K562 (cell line): ENCODE measurements at regions not wholly inside any gene's neighbourhood (a gene's known extent, or its start where the extent isn't known, plus 50 kb on each side); places are given as distances from the start of the nearest gene placed in this dataset.
"Not testable (repeated sequence)": the region's sequence is repeated elsewhere in the genome, so short reads cannot be mapped to it uniquely, and the experiment has no call there.

Experiments
- ATAC-seq: fragments of 200-7000 bp; cut with Tn5 transposase; 3 replicates; pipeline ENCODE4 v1.9.1; 2020; ENCODE audit warnings: moderate library complexity
- BruUV-seq: library from RNA; stranded (reverse); fragments of 400-500 nt; replicated peaks from 2 replicates; lab custom pipeline; 2021; lab: Mats Ljungman, UMichigan
- CTCF ChIA-PET: fragments of 300-600 bp; formaldehyde crosslinking; extraction: SDS; loops from one replicate; lab custom pipeline; 2021; ENCODE audit warnings: low intra/inter-chr PET ratio; lab: Yijun Ruan, JAX
- POLR2A ChIA-PET: fragments of 300-600, 350-650 bp; sonication (Branson Sonifier 250); formaldehyde crosslinking; extraction: SDS; loops from one replicate; lab custom pipeline; 2021; ENCODE audit warnings: antibody characterized with exemption, inconsistent platforms; lab: Yijun Ruan, JAX
- DNase-seq, 4 experiments: peaks; one replicate each; pipeline versions ENCODE4 v3.0.0 to v3.0.0-alpha.2; 2011 to 2018; ENCODE audit warnings: low spot score in 3 of 4, mixed read lengths in 3 of 4; ENCODE audit errors: extremely low read depth in 1 of 4
- FAIRE-seq: peaks from 2 replicates; lab custom pipeline; 2011; peaks lifted over from hg19 to GRCh38; lab: Jason Lieb, UNC
- H2AFZ ChIP-seq: 2 replicates; pipeline ENCODE4 v1.6.0; 2011; ENCODE audit warnings: low read depth, low read length, control low read depth, inconsistent platforms
- H3K27ac ChIP-seq: fragments of 200-600 bp; 3 replicates; pipeline ENCODE4 v1.8.0; 2011; ENCODE audit warnings: low read depth, mild to moderate bottlenecking, control low read depth, inconsistent platforms, low read length, moderate library complexity, mixed read lengths; ENCODE audit errors: extremely low read depth
- H3K27me3 ChIP-seq, 2 experiments: fragments of 300-600 bp in 1 of 2; 2 replicates in 1 of 2; 3 replicates in 1 of 2; pipeline versions ENCODE4 v1.6.0 to v1.8.0; 2011; ENCODE audit warnings: inconsistent platforms in 2 of 2, low read length in 2 of 2, mild to moderate bottlenecking in 1 of 2, mixed read lengths in 1 of 2, moderate library complexity in 1 of 2; ENCODE audit not compliant: control insufficient read depth in 2 of 2, insufficient read depth in 2 of 2
- H3K36me3 ChIP-seq: fragments of 300-600 bp; 3 replicates; pipeline ENCODE4 v1.8.0; 2011; ENCODE audit warnings: mild to moderate bottlenecking, low read length, inconsistent platforms; ENCODE audit not compliant: control insufficient read depth, insufficient read depth
- H3K4me1 ChIP-seq, 2 experiments: fragments of 200-600 bp in 1 of 2; replicated peaks in 1 of 2; 2 replicates in 1 of 2; 3 replicates in 1 of 2; pipeline versions ENCODE4 v1.5.1 to v1.8.0; 2011; ENCODE audit warnings: inconsistent platforms in 2 of 2, low read length in 2 of 2, mild to moderate bottlenecking in 1 of 2, mixed read lengths in 1 of 2, moderate library complexity in 1 of 2; ENCODE audit not compliant: control insufficient read depth in 2 of 2, insufficient read depth in 2 of 2
- H3K4me2 ChIP-seq: 2 replicates; pipeline ENCODE4 v1.6.1; 2011; ENCODE audit warnings: low read length, control low read depth, inconsistent platforms, mixed read lengths; ENCODE audit not compliant: insufficient read depth
- H3K4me3 ChIP-seq: fragments of 200-600 bp; sonication (generic), shearing (Covaris generic); 2 replicates; pipeline ENCODE4 v1.5.1; 2016; ENCODE audit warnings: control low read depth, inconsistent platforms
- H3K79me2 ChIP-seq: fragments of 200-600 bp; 3 replicates; pipeline ENCODE4 v1.8.0; 2011; ENCODE audit warnings: low read length, inconsistent platforms; ENCODE audit not compliant: control insufficient read depth, insufficient read depth
- H3K9ac ChIP-seq, 2 experiments: 2 replicates each; pipeline versions ENCODE4 v1.6.0 to v1.6.1; 2011; ENCODE audit warnings: low read depth in 2 of 2, low read length in 2 of 2, control low read depth in 1 of 2, inconsistent platforms in 1 of 2, mild to moderate bottlenecking in 1 of 2, mixed read lengths in 1 of 2; ENCODE audit not compliant: insufficient read depth in 1 of 2
- H3K9me1 ChIP-seq: one replicate; pipeline ENCODE4 v1.6.0; 2011; ENCODE audit warnings: inconsistent platforms, mild to moderate bottlenecking, low read length, moderate library complexity; ENCODE audit not compliant: control insufficient read depth, insufficient read depth
- H3K9me3 ChIP-seq: replicated peaks from 2 replicates; pipeline ENCODE4 v1.5.1; 2011; ENCODE audit warnings: low read depth, low read length, inconsistent platforms; ENCODE audit not compliant: control insufficient read depth, insufficient read depth
- H4K20me1 ChIP-seq: replicated peaks from 2 replicates; pipeline ENCODE4 v1.6.1; 2011; ENCODE audit warnings: low read length, inconsistent platforms, mixed read lengths; ENCODE audit not compliant: control insufficient read depth, insufficient read depth
- WGBS: fragments of 100-300 bp; shearing (Covaris generic); methylation state at CpG from one replicate; pipeline ENCODE4 v1.1.6; 2016; ENCODE audit warnings: low coverage, mixed read lengths; ENCODE audit not compliant: insufficient coverage; ENCODE audit errors: missing lambda C conversion rate; 5-methylcytosine and 5-hydroxymethylcytosine counted together
- in situ Hi-C: fragments of 300-500 bp; cut with MboI; formaldehyde crosslinking; loops from 4 replicates; pipeline ENCODE4 v1.15.0; 2018; ENCODE audit warnings: inconsistent platforms, mixed read lengths
- intact Hi-C: fragments of 100-400 bp; cut with micrococcal nuclease; formaldehyde crosslinking; loops from 2 replicates; pipeline ENCODE4 v1.14.2; 2022
- TF ChIP-seq, protein P1 (sequence below): conservative IDR thresholded peaks from 2 replicates; pipeline ENCODE4 v1.6.1; 2011; ENCODE audit warnings: low read depth, mild to moderate bottlenecking, low read length; ENCODE audit not compliant: control insufficient read depth

DNA sequence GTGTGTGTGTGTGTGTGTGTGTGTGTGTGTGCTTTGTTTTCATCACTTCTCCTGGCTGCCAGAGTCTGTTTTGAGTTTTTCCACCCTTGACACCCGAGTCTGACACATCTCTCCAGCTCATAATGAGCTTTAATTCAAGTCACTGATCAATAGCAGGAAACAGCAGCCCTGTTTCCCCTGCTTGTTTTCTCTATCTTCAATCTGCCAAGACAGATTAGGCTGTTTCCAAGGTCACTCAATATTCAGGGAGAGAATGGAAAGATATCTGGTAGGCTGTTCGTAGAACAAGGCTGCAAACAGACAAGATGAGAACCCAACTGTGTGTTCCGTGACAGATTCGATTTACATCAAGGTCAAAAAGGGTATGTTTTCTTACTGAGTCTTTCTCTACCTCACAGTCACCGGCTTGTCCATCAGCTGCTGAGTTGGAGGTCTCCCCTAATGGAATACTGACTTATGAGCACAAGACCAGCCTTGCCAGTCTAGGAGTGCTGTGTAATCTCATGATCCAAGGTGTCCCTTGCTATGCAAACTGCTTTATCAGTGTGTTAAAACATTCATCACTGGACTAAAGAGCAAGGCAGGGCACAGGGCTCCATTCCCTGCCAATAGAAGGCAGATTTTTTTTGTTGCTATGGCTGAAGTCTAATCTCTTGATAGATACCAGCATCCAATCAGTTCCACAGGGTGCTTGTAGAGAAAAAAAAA, 187.9 kb upstream of the LMCD1 start (continued):
- TF ChIP-seq, protein P1, sequence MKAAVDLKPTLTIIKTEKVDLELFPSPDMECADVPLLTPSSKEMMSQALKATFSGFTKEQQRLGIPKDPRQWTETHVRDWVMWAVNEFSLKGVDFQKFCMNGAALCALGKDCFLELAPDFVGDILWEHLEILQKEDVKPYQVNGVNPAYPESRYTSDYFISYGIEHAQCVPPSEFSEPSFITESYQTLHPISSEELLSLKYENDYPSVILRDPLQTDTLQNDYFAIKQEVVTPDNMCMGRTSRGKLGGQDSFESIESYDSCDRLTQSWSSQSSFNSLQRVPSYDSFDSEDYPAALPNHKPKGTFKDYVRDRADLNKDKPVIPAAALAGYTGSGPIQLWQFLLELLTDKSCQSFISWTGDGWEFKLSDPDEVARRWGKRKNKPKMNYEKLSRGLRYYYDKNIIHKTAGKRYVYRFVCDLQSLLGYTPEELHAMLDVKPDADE, result no peak

DNA sequence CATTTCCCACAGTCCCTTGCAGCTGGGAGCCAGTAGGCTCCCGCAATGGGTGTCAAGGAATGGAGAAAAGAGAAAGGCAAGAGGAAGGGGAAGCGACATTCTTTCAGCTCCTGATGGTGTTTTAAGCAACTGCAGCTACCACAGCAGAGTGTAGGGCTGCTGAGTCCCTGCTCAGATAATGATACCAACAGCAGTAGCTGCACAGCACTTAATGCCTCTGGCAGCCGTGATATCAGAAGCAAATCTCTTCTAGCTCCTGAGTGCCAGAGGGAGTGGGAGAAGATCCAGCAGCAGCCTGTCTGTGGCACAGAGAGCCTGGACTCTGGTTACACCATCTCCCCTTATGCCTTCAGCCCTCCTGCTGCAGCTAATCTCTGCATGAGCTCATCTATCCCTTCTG, 186.1 kb upstream of the LMCD1 start:
- CTCF ChIA-PET, ATAC-seq, intact Hi-C loops: not testable (repeated sequence)

More for the DNA sequence above, 186.1 kb upstream of the LMCD1 start:
- BruUV-seq, H3K9me1 ChIP-seq, H3K27me3 ChIP-seq, in situ Hi-C loops, H3K27ac ChIP-seq, H3K9ac ChIP-seq, H3K79me2 ChIP-seq, DNase-seq, H4K20me1 ChIP-seq, POLR2A ChIA-PET, H3K4me3 ChIP-seq, H2AFZ ChIP-seq, H3K36me3 ChIP-seq, FAIRE-seq, H3K4me2 ChIP-seq, H3K4me1 ChIP-seq, H3K9me3 ChIP-seq: not testable (repeated sequence)
- WGBS, result 0% methylated on average over 3 of the region's 3 CpGs
